ENCODE measurements at regions not wholly inside any gene's neighbourhood (a gene's known extent, or its start where the extent isn't known, plus 50 kb on each side); places are given as distances from the start of the nearest gene placed in this dataset.

DNA sequence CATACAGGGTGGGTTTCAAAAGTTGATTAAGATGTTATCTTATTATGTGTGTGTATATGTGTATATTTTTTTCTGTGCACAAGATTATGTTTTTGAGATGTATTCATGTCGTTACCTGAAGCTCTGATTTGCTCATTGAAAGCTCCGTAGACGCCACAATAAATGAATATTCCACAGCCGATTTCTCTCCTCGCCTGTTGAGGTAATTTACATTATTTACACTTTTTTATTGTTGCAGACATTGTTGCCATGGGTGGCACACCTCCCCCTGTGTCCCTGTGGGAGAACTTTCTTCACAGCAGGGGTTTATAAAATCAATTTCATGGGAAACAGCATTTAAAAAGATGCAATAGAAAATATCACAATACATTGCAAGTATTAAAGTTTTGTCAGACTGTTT is 100.6 kb downstream of the GLI2 start:
- TF ChIP-seq, protein P1, sequence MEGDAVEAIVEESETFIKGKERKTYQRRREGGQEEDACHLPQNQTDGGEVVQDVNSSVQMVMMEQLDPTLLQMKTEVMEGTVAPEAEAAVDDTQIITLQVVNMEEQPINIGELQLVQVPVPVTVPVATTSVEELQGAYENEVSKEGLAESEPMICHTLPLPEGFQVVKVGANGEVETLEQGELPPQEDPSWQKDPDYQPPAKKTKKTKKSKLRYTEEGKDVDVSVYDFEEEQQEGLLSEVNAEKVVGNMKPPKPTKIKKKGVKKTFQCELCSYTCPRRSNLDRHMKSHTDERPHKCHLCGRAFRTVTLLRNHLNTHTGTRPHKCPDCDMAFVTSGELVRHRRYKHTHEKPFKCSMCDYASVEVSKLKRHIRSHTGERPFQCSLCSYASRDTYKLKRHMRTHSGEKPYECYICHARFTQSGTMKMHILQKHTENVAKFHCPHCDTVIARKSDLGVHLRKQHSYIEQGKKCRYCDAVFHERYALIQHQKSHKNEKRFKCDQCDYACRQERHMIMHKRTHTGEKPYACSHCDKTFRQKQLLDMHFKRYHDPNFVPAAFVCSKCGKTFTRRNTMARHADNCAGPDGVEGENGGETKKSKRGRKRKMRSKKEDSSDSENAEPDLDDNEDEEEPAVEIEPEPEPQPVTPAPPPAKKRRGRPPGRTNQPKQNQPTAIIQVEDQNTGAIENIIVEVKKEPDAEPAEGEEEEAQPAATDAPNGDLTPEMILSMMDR (IDR thresholded peaks at IDR 0.05; ENCODE audit: low read depth, low read length), result no peak
- TF ChIP-seq POLR2A (IDR thresholded peaks at IDR 0.05; ENCODE audit: extremely low read depth, insufficient read length), result no peak

All from NB4 (cell line).